ENCODE measurements at regions not wholly inside any gene's neighbourhood (a gene's known extent, or its start where the extent isn't known, plus 50 kb on each side); places are given as distances from the start of the nearest gene placed in this dataset.

DNA sequence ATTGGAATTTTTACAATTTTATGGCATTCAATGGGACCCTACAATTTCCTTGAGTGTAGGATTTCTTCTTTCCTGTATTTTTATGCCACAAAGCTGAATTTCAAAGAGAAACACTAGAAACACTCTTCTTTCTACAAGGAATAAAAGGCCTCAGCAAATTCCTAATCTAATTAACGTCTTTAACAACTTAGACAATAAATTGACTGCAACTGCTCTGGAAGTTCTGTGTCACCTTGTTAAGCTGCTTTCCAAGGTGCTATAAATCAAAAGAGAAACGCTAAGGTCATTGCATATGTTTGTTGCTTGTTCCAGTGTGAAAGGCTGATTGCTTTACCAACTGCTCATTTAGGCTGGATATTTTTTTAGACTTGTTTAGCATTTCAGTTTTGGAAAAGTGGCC lies 182.2 kb downstream of the POLR1F start:
- Histone ChIP-seq H3K4me3 (ENCODE audit: low read depth in 2 of 2, low read length in 1 of 2) (no peak overlapping the region), H3K27ac (ENCODE audit: low read depth in 2 of 2, low read length in 1 of 2) (no peak overlapping the region), H3F3A (replicated peaks; ENCODE audit: insufficient read depth) (no peaks in the 10 kb centered on the region), H2AFZ (ENCODE audit: low read depth) (no peak overlapping the region), H3K79me2 (ENCODE audit: insufficient read depth) (no peaks in the 10 kb centered on the region), H3K9ac (no peak overlapping the region), H3K9me2 (no peaks in the 10 kb centered on the region), H3K4me2 (no peak overlapping the region), H3K36me3 (replicated peaks in 1 of 2; ENCODE audit: control insufficient read depth in 1 of 2, insufficient read depth in 2 of 2, low read length in 1 of 2) (no peaks in the 10 kb centered on the region), H3K27me3 (ENCODE audit: insufficient read depth) (peaks cover 6% of the 10 kb centered on the region; the same call in 1 of the 2 replicates), H3K9me3 (no peaks in the 10 kb centered on the region), H4K20me1 (ENCODE audit: insufficient read depth) (no peaks in the 10 kb centered on the region), H3K4me1 (ENCODE audit: control insufficient read depth in 1 of 2, insufficient read depth in 2 of 2, low read depth in 1 of 2, low read length in 1 of 2) (no peaks in the 10 kb centered on the region)
- no peak for TF ChIP-seq FOXJ3 (CRISPR knock-in tag; IDR thresholded peaks at IDR 0.05)
- no peak for TF ChIP-seq GATA2 (CRISPR knock-in tag; IDR thresholded peaks at IDR 0.05)
- no peak for TF ChIP-seq SIN3A (IDR thresholded peaks at IDR 0.05; ENCODE audit: borderline replicate concordance, low read depth, low read length)
- no peak for TF ChIP-seq MEF2A (IDR thresholded peaks at IDR 0.05; ENCODE audit: borderline replicate concordance, low read depth)
- no peak for TF ChIP-seq TCF12 (IDR thresholded peaks at IDR 0.05)
- TF ChIP-seq, protein P1, sequence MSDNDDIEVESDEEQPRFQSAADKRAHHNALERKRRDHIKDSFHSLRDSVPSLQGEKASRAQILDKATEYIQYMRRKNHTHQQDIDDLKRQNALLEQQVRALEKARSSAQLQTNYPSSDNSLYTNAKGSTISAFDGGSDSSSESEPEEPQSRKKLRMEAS (IDR thresholded peaks at IDR 0.05; ENCODE audit: low read depth): no peak
- CTCF ChIA-PET: interaction anchor here (1.2 kb wide), 1 partner anchor 35 kb away, joined by 3 read pairs; no protein-coding TSS in a partner anchor
- 5% methylated on average over 2 of the region's 2 CpGs for WGBS (ENCODE audit: low lambda C conversion rate)
- POLR2A ChIA-PET: no interaction called here
- no peak for DNase-seq

DNA sequence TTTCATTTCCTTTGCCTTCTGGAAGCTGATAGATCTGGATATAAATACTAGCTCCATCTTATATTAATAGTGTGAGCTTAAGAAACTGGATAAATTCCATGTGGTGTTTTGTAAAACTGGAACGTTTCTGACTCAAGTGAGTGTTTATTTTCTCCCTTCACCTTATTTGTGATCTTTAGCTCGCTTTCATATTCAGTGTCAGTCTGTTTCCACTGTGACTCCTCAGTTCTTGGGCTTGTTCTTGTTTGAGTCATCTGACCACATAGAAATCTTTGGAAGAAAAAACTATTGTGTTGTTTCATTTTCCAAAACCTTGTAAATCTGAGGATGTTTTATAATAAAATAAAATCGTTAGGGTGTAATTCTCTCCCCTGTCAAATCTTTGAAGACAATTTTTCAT lies 186.4 kb downstream of the POLR1F start:
- no peak for DNase-seq
- ChIA-PET POLR2A (no interaction called here), CTCF (interaction anchor here (1.6 to 1.7 kb wide), 2 partner anchors 12 to 31 kb away, joined by 4 to 5 read pairs; no protein-coding TSS in a partner anchor)
- 2% methylated on average over 3 of the region's 3 CpGs for whole genome bisulfite sequencing (ENCODE audit: low lambda C conversion rate)
- Histone ChIP-seq H3K4me2 (no peak overlapping the region), H3K27ac (ENCODE audit: low read depth in 2 of 2, low read length in 1 of 2) (no peak overlapping the region), H4K20me1 (ENCODE audit: insufficient read depth) (no peaks in the 10 kb centered on the region), H3K36me3 (replicated peaks in 1 of 2; ENCODE audit: control insufficient read depth in 1 of 2, insufficient read depth in 2 of 2, low read length in 1 of 2) (no peaks in the 10 kb centered on the region), H2AFZ (ENCODE audit: low read depth) (no peak overlapping the region), H3K9me2 (no peaks in the 10 kb centered on the region), H3K4me1 (ENCODE audit: control insufficient read depth in 1 of 2, insufficient read depth in 2 of 2, low read depth in 1 of 2, low read length in 1 of 2) (no peaks in the 10 kb centered on the region), H3K27me3 (ENCODE audit: insufficient read depth) (no peaks in the 10 kb centered on the region), H3K9ac (no peak overlapping the region), H3K79me2 (ENCODE audit: insufficient read depth) (no peaks in the 10 kb centered on the region), H3F3A (replicated peaks; ENCODE audit: insufficient read depth) (no peaks in the 10 kb centered on the region), H3K9me3 (no peaks in the 10 kb centered on the region), H3K4me3 (ENCODE audit: low read depth in 2 of 2, low read length in 1 of 2) (no peak overlapping the region)
- TF ChIP-seq POLR2AphosphoS5 (IDR thresholded peaks at IDR 0.05; ENCODE audit: low read depth, low read length) (no peak), ELF1 (IDR thresholded peaks at IDR 0.05) (no peak), GATA2 (CRISPR knock-in tag; IDR thresholded peaks at IDR 0.05) (no peak), TCF12 (IDR thresholded peaks at IDR 0.05) (no peak), EZH2phosphoT487 (IDR thresholded peaks at IDR 0.05; ENCODE audit: borderline replicate concordance, low read depth) (no peak), MEF2A (IDR thresholded peaks at IDR 0.05; ENCODE audit: borderline replicate concordance, low read depth) (no peak), RAD21 (IDR thresholded peaks at IDR 0.05; ENCODE audit: low read length) (no peak), RCOR1 (IDR thresholded peaks at IDR 0.05; ENCODE audit: low read length) (no peak), CHD2 (IDR thresholded peaks at IDR 0.05; ENCODE audit: low read length, partially characterized antibody) (no peak), YY1 (IDR thresholded peaks at IDR 0.05; ENCODE audit: low read depth) (no peak), TAF1 (IDR thresholded peaks at IDR 0.05; ENCODE audit: borderline replicate concordance, low read depth, low read length) (no peak), SMC3 (IDR thresholded peaks at IDR 0.05; ENCODE audit: low read depth, low read length) (no peak)
- TF ChIP-seq, protein P2, sequence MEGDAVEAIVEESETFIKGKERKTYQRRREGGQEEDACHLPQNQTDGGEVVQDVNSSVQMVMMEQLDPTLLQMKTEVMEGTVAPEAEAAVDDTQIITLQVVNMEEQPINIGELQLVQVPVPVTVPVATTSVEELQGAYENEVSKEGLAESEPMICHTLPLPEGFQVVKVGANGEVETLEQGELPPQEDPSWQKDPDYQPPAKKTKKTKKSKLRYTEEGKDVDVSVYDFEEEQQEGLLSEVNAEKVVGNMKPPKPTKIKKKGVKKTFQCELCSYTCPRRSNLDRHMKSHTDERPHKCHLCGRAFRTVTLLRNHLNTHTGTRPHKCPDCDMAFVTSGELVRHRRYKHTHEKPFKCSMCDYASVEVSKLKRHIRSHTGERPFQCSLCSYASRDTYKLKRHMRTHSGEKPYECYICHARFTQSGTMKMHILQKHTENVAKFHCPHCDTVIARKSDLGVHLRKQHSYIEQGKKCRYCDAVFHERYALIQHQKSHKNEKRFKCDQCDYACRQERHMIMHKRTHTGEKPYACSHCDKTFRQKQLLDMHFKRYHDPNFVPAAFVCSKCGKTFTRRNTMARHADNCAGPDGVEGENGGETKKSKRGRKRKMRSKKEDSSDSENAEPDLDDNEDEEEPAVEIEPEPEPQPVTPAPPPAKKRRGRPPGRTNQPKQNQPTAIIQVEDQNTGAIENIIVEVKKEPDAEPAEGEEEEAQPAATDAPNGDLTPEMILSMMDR (IDR thresholded peaks at IDR 0.05): no peak
- TF ChIP-seq, protein P3, sequence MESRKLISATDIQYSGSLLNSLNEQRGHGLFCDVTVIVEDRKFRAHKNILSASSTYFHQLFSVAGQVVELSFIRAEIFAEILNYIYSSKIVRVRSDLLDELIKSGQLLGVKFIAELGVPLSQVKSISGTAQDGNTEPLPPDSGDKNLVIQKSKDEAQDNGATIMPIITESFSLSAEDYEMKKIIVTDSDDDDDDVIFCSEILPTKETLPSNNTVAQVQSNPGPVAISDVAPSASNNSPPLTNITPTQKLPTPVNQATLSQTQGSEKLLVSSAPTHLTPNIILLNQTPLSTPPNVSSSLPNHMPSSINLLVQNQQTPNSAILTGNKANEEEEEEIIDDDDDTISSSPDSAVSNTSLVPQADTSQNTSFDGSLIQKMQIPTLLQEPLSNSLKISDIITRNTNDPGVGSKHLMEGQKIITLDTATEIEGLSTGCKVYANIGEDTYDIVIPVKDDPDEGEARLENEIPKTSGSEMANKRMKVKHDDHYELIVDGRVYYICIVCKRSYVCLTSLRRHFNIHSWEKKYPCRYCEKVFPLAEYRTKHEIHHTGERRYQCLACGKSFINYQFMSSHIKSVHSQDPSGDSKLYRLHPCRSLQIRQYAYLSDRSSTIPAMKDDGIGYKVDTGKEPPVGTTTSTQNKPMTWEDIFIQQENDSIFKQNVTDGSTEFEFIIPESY (IDR thresholded peaks at IDR 0.05; ENCODE audit: borderline replicate concordance, low read depth): no peak
- TF ChIP-seq, protein P4, sequence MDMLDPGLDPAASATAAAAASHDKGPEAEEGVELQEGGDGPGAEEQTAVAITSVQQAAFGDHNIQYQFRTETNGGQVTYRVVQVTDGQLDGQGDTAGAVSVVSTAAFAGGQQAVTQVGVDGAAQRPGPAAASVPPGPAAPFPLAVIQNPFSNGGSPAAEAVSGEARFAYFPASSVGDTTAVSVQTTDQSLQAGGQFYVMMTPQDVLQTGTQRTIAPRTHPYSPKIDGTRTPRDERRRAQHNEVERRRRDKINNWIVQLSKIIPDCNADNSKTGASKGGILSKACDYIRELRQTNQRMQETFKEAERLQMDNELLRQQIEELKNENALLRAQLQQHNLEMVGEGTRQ (IDR thresholded peaks at IDR 0.05; ENCODE audit: borderline replicate concordance, low read depth, low read length): no peak
- TF ChIP-seq, protein P1 (IDR thresholded peaks at IDR 0.05; ENCODE audit: low read depth): no peak
- TF ChIP-seq, protein P5, sequence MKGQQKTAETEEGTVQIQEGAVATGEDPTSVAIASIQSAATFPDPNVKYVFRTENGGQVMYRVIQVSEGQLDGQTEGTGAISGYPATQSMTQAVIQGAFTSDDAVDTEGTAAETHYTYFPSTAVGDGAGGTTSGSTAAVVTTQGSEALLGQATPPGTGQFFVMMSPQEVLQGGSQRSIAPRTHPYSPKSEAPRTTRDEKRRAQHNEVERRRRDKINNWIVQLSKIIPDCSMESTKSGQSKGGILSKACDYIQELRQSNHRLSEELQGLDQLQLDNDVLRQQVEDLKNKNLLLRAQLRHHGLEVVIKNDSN (IDR thresholded peaks at IDR 0.05; ENCODE audit: borderline replicate concordance, low read depth): no peak
